Posterior cingulate gyrus (tissue), 11 donors: ENCODE measurements at regions not wholly inside any gene's neighbourhood (a gene's known extent, or its start where the extent isn't known, plus 50 kb on each side); places are given as distances from the start of the nearest gene placed in this dataset.
A peak's percentile ranks its signal among the peaks of the same experiment; 100 is the strongest.
"Not testable (repeated sequence)": the region's sequence is repeated elsewhere in the genome, so short reads cannot be mapped to it uniquely, and the experiment has no call there.

Experiments
- DNase-seq, 10 donors: peaks; one replicate each; pipeline versions ENCODE4 v3.0.0 to v3.0.0-alpha.2; 2020 to 2021; ENCODE audit warnings: mixed read lengths in 3 of 10
- intact Hi-C: fragments of 100-400 bp; cut with DNase I; formaldehyde crosslinking; loops from one replicate; pipeline ENCODE4 v1.15.1; 2023

DNA sequence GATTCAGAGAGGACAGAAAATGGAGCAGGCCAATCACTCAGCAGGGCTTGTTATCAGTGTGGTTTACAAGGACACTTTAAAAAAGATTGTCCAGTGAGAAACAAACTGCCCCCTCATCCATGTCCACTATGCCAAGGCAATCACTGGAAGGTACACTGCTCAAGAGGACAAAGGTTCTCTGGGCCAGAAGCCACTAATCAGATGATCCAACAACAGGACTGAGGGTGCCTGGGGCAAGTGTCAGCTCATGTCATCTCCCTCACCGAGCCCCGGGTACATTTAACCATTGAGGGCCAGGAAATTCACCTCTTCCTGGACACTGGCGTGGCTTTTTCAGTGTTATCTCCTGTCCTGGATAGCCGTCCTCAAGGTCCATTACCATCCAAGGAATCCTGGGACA, 513.7 kb upstream of the EPHA6 start:
- no peak for DNase-seq
- intact Hi-C loops = no loop called here

- intact Hi-C loops = no loop called here
- DNase-seq = no peak
These were observed 495.2 kb upstream of the EPHA6 start for GRCh38 chr3:96319166-96319565.

- intact Hi-C loops = no loop called here
- DNase-seq = no peak
These were observed 490.3 kb upstream of the EPHA6 start for GRCh38 chr3:96324087-96324486.

DNA sequence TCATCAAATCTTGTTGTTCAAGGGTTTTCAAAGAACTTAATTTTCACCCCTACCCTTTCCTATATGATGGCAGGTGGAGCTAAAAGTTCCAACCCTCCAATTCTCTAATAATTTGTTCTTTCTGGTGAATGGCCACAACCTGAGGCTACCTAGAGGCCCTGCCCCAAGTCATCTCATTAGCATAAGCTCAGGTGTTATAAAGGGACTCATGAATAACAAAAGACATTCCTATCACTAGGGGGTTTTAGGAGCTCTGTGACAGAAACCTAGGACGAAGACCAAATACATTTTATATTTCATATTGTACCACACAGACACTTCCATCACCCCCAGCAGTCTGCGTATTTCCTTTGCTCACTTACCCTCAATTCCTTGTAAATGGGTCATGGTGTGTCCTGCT, 483.6 kb upstream of the EPHA6 start:
- intact Hi-C loops = no loop called here
- no peak for DNase-seq

- no peak for DNase-seq
- intact Hi-C loops = no loop called here
These were observed 483.1 kb upstream of the EPHA6 start for GRCh38 chr3:96331341-96331740.

GRCh38 chr3:96334779-96335178, 479.6 kb upstream of the EPHA6 start:
- no peak for DNase-seq
- intact Hi-C loops = no loop called here

- intact Hi-C loops = no loop called here
- DNase-seq = no peak
These were observed 467.1 kb upstream of the EPHA6 start for GRCh38 chr3:96347289-96347688.

DNA sequence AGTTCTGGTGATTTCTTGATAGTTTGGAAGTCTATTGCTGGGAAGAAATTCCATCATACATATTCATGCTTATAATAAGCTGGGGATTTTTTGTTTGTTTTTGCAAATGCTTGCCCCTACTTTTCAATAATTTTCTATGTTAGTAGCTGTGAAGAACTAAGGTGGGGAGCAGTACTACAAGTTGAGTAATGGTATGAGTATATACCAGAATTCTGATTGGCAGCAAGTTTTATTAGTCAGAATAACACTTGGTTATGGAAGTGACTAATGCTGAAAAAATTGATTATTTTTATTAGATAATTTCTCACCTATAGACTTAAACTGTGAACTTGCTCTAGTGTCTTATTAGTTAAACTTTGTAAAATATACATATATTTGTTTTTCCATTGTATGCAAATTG, 462.8 kb upstream of the EPHA6 start:
- intact Hi-C loops, DNase-seq: not testable (repeated sequence)

DNA sequence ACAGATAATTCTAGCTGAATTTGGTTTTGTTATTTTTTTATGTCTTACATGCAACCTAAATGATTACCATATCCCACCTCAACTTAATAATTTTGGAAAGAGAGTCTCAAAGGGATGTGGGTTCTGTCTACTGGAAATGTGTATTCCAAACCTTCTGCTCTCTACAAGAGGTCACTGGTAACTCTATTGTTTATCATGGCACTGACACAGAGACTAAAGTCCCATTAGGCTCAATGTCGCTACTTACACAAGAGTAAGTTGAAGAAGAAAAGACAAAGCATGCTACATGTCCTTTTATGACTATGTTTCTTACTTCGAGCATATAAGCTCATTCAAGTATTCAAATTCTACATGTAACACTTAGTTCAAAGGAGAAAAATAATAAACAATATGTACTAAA, 460.3 kb upstream of the EPHA6 start:
- no peak for DNase-seq
- intact Hi-C loops = no loop called here

DNA sequence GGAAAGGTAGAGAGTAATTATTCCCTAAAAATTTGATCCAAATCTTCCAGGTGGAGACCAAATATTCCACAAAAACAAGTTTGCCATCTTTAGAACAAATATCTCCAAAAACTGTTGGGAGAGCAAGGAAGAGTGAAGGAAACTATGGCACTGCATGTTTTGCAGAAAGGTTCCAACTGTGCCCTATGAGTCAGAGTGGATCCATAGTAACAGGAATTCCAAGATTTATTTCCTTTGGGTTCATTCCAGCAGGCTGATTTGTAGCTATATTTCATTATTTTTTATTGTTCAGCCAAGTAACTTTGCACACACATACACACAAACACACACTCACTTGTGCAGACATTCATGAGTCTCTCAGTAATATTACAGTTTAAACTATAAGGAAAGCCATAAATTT, 459.7 kb upstream of the EPHA6 start:
- intact Hi-C loops = no loop called here

GRCh38 chr3:96361241-96361640, 453.2 kb upstream of the EPHA6 start:
- intact Hi-C loops = no loop called here
- DNase-seq = no peak

More for the DNA sequence above, 459.7 kb upstream of the EPHA6 start:
- DNase-seq = no peak

DNA sequence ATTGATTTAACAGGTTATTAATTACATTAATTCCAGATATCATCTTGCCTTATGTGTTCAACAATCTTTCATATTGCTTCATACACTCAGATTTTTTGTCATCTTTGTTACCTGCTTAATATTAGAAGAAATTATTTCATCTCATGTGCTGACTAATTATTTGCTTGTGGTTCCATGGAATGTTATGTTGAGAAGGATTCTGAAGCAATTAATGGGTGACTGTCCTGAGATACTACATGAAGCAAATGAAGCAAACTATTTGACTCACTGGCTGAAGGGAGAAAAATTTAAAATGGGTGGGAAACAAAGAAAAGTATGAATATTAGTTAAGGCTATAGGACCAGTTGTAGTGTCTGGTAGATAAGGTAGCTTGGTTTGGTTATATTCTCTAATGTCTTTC, 443.8 kb upstream of the EPHA6 start:
- intact Hi-C loops = no loop called here
- no peak for DNase-seq

DNA sequence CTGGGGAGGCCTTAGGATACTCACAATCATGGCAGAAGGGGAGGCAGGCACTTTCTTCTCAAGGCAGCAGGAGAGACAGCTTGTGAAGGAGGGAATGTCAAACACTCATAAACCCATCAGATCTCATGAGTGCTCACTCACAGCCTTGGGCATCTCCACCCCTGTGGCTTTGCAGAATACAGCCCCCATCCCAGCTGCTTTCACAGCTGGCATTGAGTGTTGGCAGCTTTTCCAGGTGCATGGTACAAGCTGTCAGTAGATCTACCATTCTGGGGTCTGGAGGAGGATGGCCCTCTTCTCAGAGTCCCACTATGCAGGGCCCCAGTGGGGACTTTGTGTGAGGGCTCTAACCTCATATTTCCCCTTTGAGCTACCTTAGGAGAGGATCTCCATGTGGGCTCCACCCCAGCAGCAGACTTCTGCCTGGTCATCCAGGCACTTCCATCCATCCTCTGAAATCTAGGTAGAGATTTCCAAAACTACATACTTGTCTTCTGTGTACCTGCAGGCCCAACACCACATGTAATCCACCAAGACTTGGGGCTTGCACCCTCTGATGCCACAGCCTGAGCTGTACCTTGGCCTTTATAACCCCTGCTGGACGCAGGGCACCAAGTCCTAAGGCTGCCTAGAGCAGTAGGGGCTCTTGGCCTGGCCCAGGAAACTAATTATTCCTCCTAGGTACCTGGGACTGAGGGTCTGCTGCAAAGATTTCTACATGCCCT, 404.2 kb upstream of the EPHA6 start:
- peak in 1 of 10 donors; percentile 61 for DNase-seq
- intact Hi-C loops = no loop called here

DNA sequence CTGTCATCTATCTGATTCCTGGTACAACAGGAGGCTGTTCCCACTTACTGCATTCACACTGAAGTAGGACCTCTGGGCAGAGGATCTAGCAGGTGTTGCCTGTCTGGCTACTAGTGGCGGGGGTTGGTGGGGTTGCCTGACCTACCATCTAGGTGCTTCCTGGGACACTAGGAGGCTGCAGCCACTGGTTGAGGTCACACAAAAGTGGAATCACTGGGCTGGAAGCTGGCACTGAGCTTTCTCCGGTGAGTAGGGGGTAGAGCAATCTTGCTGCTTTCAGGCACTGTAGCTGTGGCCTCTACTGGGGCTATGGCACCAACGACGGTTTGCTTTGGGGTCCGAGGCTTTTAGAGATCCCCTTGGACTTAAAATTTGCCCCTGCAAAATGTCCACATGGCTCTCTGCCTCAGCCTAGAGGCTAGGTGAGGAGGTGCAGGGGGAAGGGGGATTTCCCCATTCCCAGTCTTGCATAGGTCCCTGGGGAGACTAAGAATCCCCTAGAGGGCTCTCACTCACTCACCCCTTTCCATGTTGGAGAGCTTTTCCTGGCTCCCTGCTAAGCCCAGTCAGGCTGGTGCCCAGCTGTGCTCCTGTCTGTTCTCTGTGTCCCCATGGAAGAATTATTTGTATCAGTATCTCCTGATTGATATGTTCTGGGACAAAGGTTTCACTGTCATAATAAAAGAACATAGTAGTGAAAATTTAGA, 397.7 kb upstream of the EPHA6 start:
- intact Hi-C loops = no loop called here
- peak in 1 of 10 donors; percentile 56 for DNase-seq

DNA sequence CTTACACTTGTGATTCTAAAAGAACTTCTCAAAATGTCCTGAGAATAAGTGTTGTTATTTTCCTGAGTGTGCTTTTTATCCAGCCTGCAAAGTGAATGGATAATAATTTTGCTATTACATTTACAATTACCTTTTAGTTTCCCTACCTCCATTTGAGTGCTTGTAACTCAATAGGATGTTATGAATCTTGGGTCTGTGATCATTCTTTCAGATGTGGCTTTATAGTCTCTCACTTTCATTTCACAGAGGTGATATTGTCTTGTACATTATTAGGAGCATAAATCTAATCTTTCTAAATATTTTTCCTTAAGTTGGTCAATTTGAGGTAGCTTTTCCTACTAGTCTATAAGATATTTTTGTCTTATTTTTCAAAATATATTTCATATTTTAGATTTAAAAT, 386.3 kb upstream of the EPHA6 start:
- intact Hi-C loops = no loop called here
- DNase-seq = no peak

GRCh38 chr3:96430079-96430478, 384.3 kb upstream of the EPHA6 start:
- DNase-seq = no peak
- intact Hi-C loops = no loop called here

DNA sequence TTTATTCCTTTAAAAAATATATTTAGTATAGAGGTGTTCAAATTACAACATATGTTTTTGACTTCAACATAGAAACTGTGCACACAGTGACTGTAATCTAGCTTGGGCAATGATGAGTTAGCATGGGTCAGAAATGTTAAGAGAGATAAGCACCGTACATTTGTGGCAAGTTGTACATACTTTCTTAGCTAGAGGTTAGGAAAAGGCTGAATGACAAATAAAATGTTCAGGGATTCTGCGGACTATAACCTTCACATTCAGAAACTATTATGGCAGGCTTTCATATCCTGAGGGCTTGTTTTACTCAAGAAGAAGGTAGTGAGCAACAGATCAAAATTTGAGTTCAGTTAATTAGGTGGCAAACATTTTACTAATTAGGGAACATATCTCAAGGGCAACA, 379.7 kb upstream of the EPHA6 start:
- intact Hi-C loops = no loop called here

GRCh38 chr3:96449346-96449745, 365.0 kb upstream of the EPHA6 start:
- intact Hi-C loops = no loop called here
- no peak for DNase-seq

More for the DNA sequence above, 379.7 kb upstream of the EPHA6 start:
- no peak for DNase-seq

GRCh38 chr3:96449803-96450202, 364.6 kb upstream of the EPHA6 start:
- intact Hi-C loops = no loop called here

DNA sequence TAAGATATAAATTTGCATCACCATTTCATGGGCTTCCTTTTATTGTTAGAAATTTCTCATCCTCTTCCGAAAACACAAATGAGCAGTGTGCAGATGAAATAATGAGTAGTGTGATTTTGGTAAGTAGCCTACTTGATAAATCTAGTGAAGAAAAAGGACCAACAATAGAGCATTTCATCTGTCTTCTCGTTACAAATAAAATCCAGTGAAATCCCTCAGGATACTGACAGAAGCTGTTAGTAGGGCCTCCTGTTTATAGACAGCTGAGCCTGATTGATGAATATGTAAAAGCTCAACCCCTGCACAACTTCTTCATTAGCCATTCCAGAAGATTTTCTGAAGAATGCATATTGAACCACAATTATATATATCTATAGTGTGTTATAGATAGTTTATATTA, 363.7 kb upstream of the EPHA6 start:
- no peak for DNase-seq
- intact Hi-C loops = no loop called here

More at GRCh38 chr3:96449803-96450202, 364.6 kb upstream of the EPHA6 start:
- no peak for DNase-seq

GRCh38 chr3:96465521-96465920, 348.9 kb upstream of the EPHA6 start:
- no peak for DNase-seq
- intact Hi-C loops = no loop called here

DNA sequence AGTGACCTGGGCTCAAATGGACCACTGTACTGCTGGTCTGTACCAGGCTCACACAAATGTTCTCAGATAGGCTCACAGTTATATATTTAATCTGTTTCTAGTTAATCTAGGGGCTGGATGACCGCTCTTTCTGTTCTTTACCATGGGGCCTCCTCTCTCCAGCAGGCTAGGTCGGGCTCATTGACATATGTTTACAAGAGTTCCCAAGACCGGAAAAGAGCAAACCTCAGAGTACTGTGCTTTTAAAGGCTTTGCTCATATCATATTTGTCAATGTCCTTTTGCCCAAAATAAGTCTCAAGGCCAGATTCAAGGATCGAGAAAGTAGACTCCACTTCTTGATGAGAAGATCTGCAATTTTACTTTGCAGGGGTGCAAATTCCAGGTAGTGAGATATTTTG, 348.0 kb upstream of the EPHA6 start:
- intact Hi-C loops = no loop called here

More for the DNA sequence above, 348.0 kb upstream of the EPHA6 start:
- no peak for DNase-seq
